HL-60 (cell line): ENCODE measurements at regions not wholly inside any gene's neighbourhood (a gene's known extent, or its start where the extent isn't known, plus 50 kb on each side); places are given as distances from the start of the nearest gene placed in this dataset.

Source experiments
- DNase-seq, 2 experiments: peaks; one replicate each; pipeline ENCODE4 v3.0.0-alpha.2; 2010 to 2020; ENCODE audit warnings: low read depth in 1 of 2, low spot score in 1 of 2
- H3K27ac ChIP-seq: fragments of 250-450 bp; sonication (Bioruptor Pico); replicated peaks from 2 replicates; pipeline ENCODE4 v1.5.1; 2020; ENCODE audit warnings: mild to moderate bottlenecking, moderate library complexity
- H3K27me3 ChIP-seq: fragments of 250-450 bp; sonication (Bioruptor Pico); 2 replicates; pipeline ENCODE4 v1.5.1; 2021; ENCODE audit warnings: mild to moderate bottlenecking, moderate library complexity; ENCODE audit not compliant: insufficient read depth, poor library complexity, severe bottlenecking
- H3K4me3 ChIP-seq: replicated peaks from 2 replicates; pipeline ENCODE4 v1.5.1; 2011; ENCODE audit warnings: mild to moderate bottlenecking, control low read depth, low read length; ENCODE audit not compliant: insufficient read depth
- CTCF ChIP-seq: IDR thresholded peaks from one replicate; pipeline ENCODE4 v1.5.1; 2011; ENCODE audit warnings: low read length, control low read depth, inconsistent platforms; ENCODE audit not compliant: insufficient read depth
- GABPA ChIP-seq: IDR thresholded peaks from 2 replicates; pipeline ENCODE4 v1.6.1; 2012; ENCODE audit warnings: low read depth
- POLR2AphosphoS5 ChIP-seq: IDR thresholded peaks from 2 replicates; pipeline ENCODE4 v1.6.1; 2012; ENCODE audit warnings: low read depth
- REST ChIP-seq: IDR thresholded peaks from 2 replicates; pipeline ENCODE4 v1.6.1; 2012; ENCODE audit warnings: low read depth; ENCODE audit not compliant: insufficient replicate concordance
- SPI1 ChIP-seq: IDR thresholded peaks from 2 replicates; pipeline ENCODE4 v1.6.1; 2012; ENCODE audit warnings: low read depth, mild to moderate bottlenecking, borderline replicate concordance

GRCh38 chr2:167675906-167676305, 571.5 kb downstream of the STK39 start:
- TF ChIP-seq POLR2AphosphoS5 (no peak), REST (no peak), CTCF (no peak), SPI1 (no peak), GABPA (no peak)
- Histone ChIP-seq H3K27ac (no peak overlapping the region), H3K27me3 (no peaks in the 10 kb centered on the region), H3K4me3 (no peak overlapping the region)
- DNase-seq = no peak

GRCh38 chr2:167670588-167670987, 576.8 kb downstream of the STK39 start:
- Histone ChIP-seq H3K4me3 (no peak overlapping the region), H3K27me3 (no peaks in the 10 kb centered on the region), H3K27ac (no peak overlapping the region)
- no peak for DNase-seq
- TF ChIP-seq GABPA (no peak), CTCF (no peak), POLR2AphosphoS5 (no peak), SPI1 (no peak), REST (no peak)

GRCh38 chr2:167653131-167653530, 594.3 kb downstream of the STK39 start:
- TF ChIP-seq POLR2AphosphoS5 (no peak), REST (no peak), GABPA (no peak), CTCF (no peak)
- DNase-seq = no peak

More at GRCh38 chr2:167653131-167653530, 594.3 kb downstream of the STK39 start:
- no peaks in the 10 kb centered on the region for H3K27me3 ChIP-seq
- H3K4me3 ChIP-seq = no peak overlapping the region
- H3K27ac ChIP-seq = no peak overlapping the region
